ENCODE measurements at regions not wholly inside any gene's neighbourhood (a gene's known extent, or its start where the extent isn't known, plus 50 kb on each side); places are given as distances from the start of the nearest gene placed in this dataset.

DNA sequence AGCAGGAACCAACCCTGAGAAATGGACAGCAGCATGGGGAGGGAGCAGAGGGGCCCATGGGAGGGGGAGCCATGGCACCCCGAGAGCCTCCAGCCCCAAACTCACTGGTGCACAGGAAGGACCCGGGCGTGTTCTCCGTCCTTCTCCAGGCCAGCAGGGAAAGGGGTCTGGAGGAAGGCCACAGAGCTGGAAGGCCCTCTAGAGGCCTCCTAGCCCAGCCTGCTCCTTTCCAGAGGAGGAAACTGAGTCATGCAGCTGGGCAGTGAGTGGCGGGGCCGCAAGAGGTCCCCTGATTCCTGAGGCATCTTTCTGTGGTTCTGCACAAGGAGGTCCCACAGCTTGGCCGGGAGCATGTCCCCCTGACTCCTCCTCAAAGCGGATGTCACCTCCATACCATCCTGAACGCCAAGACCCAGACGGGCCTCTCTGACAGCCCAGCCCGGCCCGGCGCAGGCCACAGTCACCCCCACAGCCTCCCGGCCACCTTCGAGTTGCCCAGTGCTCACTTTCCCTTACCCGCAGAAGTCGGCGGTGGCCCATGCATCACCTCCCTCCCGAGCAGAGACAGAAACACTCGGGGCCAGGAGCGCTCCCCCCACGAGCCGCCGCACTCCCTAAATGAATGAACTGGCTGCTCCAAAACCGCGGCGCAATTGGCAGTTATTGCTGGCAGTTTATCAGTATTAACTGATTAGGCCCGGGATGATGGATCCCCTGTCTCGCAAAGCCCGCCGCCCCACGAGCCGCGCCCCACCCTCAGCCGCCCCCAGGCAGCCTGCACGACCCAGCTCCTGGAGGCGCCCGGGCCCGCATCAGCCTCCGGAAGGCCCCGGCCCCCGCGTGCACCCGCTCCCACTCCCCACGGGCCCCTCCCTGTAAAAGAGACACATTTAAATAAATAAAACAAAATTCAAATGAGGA, 272.5 kb downstream of the BUD13 start:
- DNase-seq, result no peak
- Histone ChIP-seq H3K4me3 (no peak overlapping the region), H3K27ac (no peak overlapping the region), H3K4me1 (peaks cover 0 to 11% (median 0%) of the 10 kb centered on the region in 3 donors), H3K9me3 (no peaks in the 10 kb centered on the region), H3K36me3 (no peaks in the 10 kb centered on the region), H3K27me3 (peaks cover 0 to 73% (median 2%) of the 10 kb centered on the region in 4 donors)
- intact Hi-C loops (cut with DNase I), result no loop called here
- TF ChIP-seq POLR2A (IDR thresholded peaks at IDR 0.05), result no peak
- TF ChIP-seq, protein P1, sequence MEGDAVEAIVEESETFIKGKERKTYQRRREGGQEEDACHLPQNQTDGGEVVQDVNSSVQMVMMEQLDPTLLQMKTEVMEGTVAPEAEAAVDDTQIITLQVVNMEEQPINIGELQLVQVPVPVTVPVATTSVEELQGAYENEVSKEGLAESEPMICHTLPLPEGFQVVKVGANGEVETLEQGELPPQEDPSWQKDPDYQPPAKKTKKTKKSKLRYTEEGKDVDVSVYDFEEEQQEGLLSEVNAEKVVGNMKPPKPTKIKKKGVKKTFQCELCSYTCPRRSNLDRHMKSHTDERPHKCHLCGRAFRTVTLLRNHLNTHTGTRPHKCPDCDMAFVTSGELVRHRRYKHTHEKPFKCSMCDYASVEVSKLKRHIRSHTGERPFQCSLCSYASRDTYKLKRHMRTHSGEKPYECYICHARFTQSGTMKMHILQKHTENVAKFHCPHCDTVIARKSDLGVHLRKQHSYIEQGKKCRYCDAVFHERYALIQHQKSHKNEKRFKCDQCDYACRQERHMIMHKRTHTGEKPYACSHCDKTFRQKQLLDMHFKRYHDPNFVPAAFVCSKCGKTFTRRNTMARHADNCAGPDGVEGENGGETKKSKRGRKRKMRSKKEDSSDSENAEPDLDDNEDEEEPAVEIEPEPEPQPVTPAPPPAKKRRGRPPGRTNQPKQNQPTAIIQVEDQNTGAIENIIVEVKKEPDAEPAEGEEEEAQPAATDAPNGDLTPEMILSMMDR (IDR thresholded peaks at IDR 0.05), result no peak
- WGBS, 2 donors, result 40 to 64% methylated on average over 11 to 14 of the region's 45 CpGs

DNA sequence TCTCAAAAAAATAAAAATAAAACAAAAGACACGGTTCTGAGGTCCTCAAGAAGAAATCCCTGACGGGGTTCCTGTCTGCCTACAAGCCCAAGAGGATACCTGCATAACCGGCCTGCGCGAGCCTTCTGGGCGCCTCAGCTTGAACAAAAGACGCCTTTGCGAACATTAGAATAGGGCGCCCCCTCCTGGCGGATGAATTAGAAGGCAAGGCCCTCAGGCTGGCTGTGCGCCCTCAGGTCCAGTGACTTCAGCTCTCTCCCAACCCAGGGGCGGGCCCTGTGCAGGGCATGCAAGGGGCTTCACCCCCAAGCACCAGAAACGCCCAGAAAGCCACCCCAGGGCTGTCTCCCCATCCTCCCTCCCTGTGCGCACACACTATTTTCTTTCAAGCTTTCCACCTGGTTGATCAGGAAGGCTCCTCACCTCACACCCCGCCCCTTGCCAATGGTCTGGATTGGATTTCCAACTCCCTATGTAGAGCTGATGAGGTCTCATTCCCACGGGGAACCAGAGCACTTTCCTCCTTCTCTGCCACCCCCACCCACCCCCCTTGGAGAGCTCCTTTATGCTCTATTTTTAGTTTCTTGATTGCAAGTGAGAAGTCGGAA, 273.3 kb downstream of the BUD13 start:
- Histone ChIP-seq H3K9me3 (no peaks in the 10 kb centered on the region), H3K4me1 (peaks cover 0 to 11% (median 0%) of the 10 kb centered on the region in 3 donors), H3K4me3 (no peak overlapping the region), H3K27me3 (peaks cover 0 to 65% (median 2%) of the 10 kb centered on the region in 4 donors), H3K27ac (no peak overlapping the region), H3K36me3 (no peaks in the 10 kb centered on the region)
- WGBS, 2 donors, result 19 to 25% methylated on average over 9 to 13 of the region's 17 CpGs
- TF ChIP-seq POLR2A (IDR thresholded peaks at IDR 0.05), result no peak
- TF ChIP-seq, protein P1 (IDR thresholded peaks at IDR 0.05), result peak; percentile 14 to 63 (median 31)
- intact Hi-C loops (cut with DNase I), result no loop called here
- no peak for DNase-seq

DNA sequence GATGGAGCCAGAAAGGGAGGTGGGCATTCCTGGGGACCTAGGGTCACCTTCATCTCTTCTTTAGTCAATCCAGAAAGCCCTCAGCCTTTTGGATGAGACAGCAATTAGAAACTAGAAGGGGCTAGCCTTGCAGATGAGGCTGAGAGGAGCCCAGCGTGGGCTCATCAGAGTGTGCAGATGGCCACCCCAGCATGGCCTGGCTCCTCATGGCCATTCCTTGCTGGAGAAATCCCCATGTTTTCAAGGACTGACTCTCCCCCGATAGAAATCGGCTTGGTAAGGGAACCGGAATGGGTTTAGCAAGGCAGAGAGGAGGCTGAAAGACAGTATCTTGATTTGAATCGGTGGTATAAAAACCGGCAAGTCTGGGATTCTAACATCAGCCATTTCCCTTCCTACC, 274.6 kb downstream of the BUD13 start:
- no peaks in the 10 kb centered on the region for H3K36me3 ChIP-seq
- no peak for DNase-seq
- H3K4me1 ChIP-seq, result peaks cover 0 to 11% (median 0%) of the 10 kb centered on the region in 3 donors
- no peak overlapping the region for H3K4me3 ChIP-seq
- intact Hi-C loops (cut with DNase I), result no loop called here
- no peaks in the 10 kb centered on the region for H3K9me3 ChIP-seq
- peaks cover 0 to 55% (median 2%) of the 10 kb centered on the region in 4 donors for H3K27me3 ChIP-seq
- WGBS, 2 donors, result 76 to 87% methylated on average over 5 to 6 of the region's 6 CpGs
- TF ChIP-seq, protein P1 (IDR thresholded peaks at IDR 0.05), result no peak
- no peak for TF ChIP-seq POLR2A (IDR thresholded peaks at IDR 0.05)
- H3K27ac ChIP-seq, result no peak overlapping the region

DNA sequence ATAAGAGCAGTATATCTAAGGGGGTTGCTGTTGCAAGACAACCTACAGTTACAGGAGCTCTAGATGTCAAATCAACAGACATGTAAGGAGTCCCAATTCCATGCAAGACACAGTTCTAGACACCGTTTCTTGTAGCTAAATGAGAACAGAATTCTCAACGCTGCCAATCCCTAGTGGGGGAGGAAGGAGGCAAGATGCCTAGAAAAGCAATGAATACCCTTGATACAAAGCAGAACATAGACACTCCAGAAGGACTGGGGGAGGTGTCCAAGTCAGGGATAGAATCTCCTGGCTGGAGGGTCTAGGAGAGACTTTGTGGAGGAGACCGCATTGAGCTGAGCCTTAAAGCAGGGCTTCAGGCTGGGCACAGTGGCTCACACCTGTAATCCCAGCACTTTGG, 280.2 kb downstream of the BUD13 start:
- H3K4me3 ChIP-seq, result no peak overlapping the region
- H3K27ac ChIP-seq, result no peak overlapping the region
- no peak for TF ChIP-seq POLR2A (IDR thresholded peaks at IDR 0.05)
- TF ChIP-seq, protein P1 (IDR thresholded peaks at IDR 0.05), result no peak
- no peaks in the 10 kb centered on the region for H3K9me3 ChIP-seq
- no peak for DNase-seq
- no peaks in the 10 kb centered on the region for H3K4me1 ChIP-seq
- WGBS, 2 donors, result 88 to 92% methylated on average over 3 of the region's 3 CpGs
- H3K36me3 ChIP-seq, result no peaks in the 10 kb centered on the region
- peaks cover 0 to 25% (median 0%) of the 10 kb centered on the region in 4 donors for H3K27me3 ChIP-seq
- intact Hi-C loops (cut with DNase I), result no loop called here

DNA sequence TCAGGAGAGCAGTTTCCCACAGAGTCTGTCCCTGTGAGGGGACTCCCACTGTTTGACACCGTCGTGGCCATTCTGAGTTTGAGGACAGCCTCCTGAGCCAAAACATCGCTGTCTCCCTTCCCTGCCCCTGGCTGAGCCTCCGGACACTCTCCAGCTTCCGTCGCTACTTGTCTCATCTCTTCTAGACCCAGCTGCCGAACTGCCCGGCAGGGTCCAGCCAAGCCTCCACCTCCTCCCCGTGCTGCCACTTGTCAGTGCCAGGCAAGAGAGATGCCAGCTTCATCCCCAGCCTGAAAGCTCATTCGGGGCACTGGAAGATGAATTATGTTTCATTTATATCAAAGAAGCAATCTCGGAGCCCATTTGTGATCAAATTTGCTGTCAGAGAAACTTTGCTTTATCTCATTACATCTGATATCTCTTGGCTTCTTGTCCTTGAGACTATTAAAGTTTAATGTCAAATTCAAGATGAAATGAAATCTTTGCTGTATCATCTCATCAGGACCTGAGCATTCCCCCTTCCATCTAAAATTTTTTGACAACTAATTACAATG, 283.9 kb downstream of the BUD13 start:
- 54 to 59% methylated on average over 9 to 11 of the region's 11 CpGs for WGBS, 2 donors
- no peak overlapping the region for H3K4me3 ChIP-seq
- intact Hi-C loops (cut with DNase I), result no loop called here
- DNase-seq, result no peak
- no peaks in the 10 kb centered on the region for H3K4me1 ChIP-seq
- H3K36me3 ChIP-seq, result no peaks in the 10 kb centered on the region
- no peak overlapping the region for H3K27ac ChIP-seq
- no peaks in the 10 kb centered on the region for H3K9me3 ChIP-seq
- peaks cover 0 to 50% (median 0%) of the 10 kb centered on the region in 4 donors for H3K27me3 ChIP-seq
- TF ChIP-seq POLR2A (IDR thresholded peaks at IDR 0.05), result no peak
- TF ChIP-seq, protein P1 (IDR thresholded peaks at IDR 0.05), result no peak

Measured in esophagus squamous epithelium (tissue), 5 donors.